ENCODE measurements at regions not wholly inside any gene's neighbourhood (a gene's known extent, or its start where the extent isn't known, plus 50 kb on each side); places are given as distances from the start of the nearest gene placed in this dataset.

DNA sequence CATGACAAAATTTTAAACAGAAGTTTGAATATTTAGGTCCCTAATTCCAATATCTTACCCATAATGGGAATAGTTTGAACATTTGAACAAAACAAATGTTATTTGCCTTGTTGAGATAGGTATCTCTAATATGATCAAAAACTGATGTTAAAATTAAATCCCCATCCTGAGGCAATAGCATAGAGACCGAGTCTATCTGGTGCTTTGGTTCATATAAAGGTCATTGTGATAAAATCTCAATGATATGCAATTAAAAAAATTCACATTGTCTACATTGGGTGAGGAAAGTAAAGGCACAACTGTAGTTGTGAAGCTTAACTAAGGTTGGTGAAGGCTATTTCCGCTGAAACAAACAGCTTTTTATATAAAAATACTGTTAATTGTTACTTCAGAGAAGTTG is 318.3 kb downstream of the CAAP1 start:
- no peak overlapping the region for H3K27ac Mint-ChIP-seq
- no peaks in the 10 kb centered on the region for H3K9me3 Mint-ChIP-seq
- no peaks in the 10 kb centered on the region for H3K27me3 Mint-ChIP-seq
- no peak for TF ChIP-seq CTCF (conservative IDR thresholded peaks at IDR 0.05)
- no peak overlapping the region for H3K4me3 Mint-ChIP-seq
- no peaks in the 10 kb centered on the region for H3K36me3 Mint-ChIP-seq
- H3K4me1 Mint-ChIP-seq (ENCODE audit: unreplicated experiment): no peaks in the 10 kb centered on the region
- DNase-seq (ENCODE audit: extremely low spot score, unreplicated experiment): no peak

GRCh38 chr9:26567976-26568375 is 324.6 kb downstream of the CAAP1 start:
- H3K4me1 Mint-ChIP-seq (ENCODE audit: unreplicated experiment): no peaks in the 10 kb centered on the region
- H3K36me3 Mint-ChIP-seq: no peaks in the 10 kb centered on the region
- H3K27ac Mint-ChIP-seq: no peak overlapping the region
- H3K4me3 Mint-ChIP-seq: no peak overlapping the region
- TF ChIP-seq CTCF (conservative IDR thresholded peaks at IDR 0.05): no peak
- H3K27me3 Mint-ChIP-seq: no peaks in the 10 kb centered on the region
- H3K9me3 Mint-ChIP-seq: no peaks in the 10 kb centered on the region
- DNase-seq (ENCODE audit: extremely low spot score, unreplicated experiment): no peak

DNA sequence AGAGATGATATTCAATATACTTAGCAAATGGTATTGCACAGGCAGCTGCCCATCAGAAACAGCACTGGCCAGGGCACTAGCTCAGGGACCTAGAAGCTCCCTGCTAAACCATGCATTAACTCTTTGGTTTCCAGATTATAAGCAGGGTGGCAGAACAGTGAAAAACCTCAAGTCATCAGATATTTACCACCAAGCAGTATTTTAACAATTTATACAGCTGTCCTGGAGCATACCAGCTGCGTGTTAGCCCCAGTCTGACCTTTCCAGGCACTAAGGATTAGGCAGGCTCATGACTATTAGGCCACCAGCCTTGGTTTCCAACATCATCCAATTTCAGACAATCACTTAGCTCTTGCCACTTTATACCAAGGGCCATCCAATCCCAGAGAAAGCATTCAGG is 326.5 kb downstream of the CAAP1 start:
- TF ChIP-seq CTCF (conservative IDR thresholded peaks at IDR 0.05): no peak
- no peak for DNase-seq (ENCODE audit: extremely low spot score, unreplicated experiment)
- H3K9me3 Mint-ChIP-seq: no peaks in the 10 kb centered on the region
- H3K27me3 Mint-ChIP-seq: no peaks in the 10 kb centered on the region
- H3K4me1 Mint-ChIP-seq (ENCODE audit: unreplicated experiment): no peaks in the 10 kb centered on the region
- H3K4me3 Mint-ChIP-seq: no peak overlapping the region
- no peaks in the 10 kb centered on the region for H3K36me3 Mint-ChIP-seq
- H3K27ac Mint-ChIP-seq: no peak overlapping the region

DNA sequence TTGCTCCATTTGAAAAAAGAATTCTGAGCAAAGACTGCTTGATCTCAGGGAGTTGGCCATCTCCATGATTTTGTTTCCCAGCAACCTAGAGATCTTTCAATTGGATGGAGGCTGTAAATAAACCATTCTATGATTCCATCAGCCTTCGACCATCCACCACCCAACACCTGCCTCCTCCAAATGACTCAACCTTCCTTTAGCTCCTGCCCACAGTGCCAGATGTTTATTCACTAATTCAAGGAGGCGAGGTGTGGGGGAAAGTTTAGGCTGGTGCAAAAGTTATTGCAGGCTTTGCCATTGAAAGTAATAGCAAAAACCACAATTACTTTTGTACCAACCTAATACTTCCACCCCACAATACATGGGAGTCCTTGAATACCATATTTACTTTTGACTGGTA is 327.5 kb downstream of the CAAP1 start:
- no peaks in the 10 kb centered on the region for H3K27me3 Mint-ChIP-seq

GRCh38 chr9:26562338-26562737 is 330.3 kb downstream of the CAAP1 start:
- Mint-ChIP-seq H3K36me3 (no peaks in the 10 kb centered on the region), H3K9me3 (no peaks in the 10 kb centered on the region), H3K27me3 (no peaks in the 10 kb centered on the region), H3K4me1 (ENCODE audit: unreplicated experiment) (no peaks in the 10 kb centered on the region), H3K4me3 (no peak overlapping the region), H3K27ac (no peak overlapping the region)
- no peak for TF ChIP-seq CTCF (conservative IDR thresholded peaks at IDR 0.05)
- DNase-seq (ENCODE audit: extremely low spot score, unreplicated experiment): no peak

More for the DNA sequence above, 327.5 kb downstream of the CAAP1 start:
- TF ChIP-seq CTCF (conservative IDR thresholded peaks at IDR 0.05): no peak
- H3K27ac Mint-ChIP-seq: no peak overlapping the region
- DNase-seq (ENCODE audit: extremely low spot score, unreplicated experiment): no peak
- H3K9me3 Mint-ChIP-seq: no peaks in the 10 kb centered on the region
- no peaks in the 10 kb centered on the region for H3K4me1 Mint-ChIP-seq (ENCODE audit: unreplicated experiment)
- H3K36me3 Mint-ChIP-seq: no peaks in the 10 kb centered on the region
- H3K4me3 Mint-ChIP-seq: no peak overlapping the region

- no peak for DNase-seq (ENCODE audit: extremely low spot score, unreplicated experiment)
- Mint-ChIP-seq H3K4me1 (ENCODE audit: unreplicated experiment) (no peaks in the 10 kb centered on the region), H3K9me3 (no peaks in the 10 kb centered on the region), H3K36me3 (no peaks in the 10 kb centered on the region), H3K27ac (no peak overlapping the region), H3K27me3 (no peaks in the 10 kb centered on the region), H3K4me3 (no peak overlapping the region)
- TF ChIP-seq CTCF (conservative IDR thresholded peaks at IDR 0.05): no peak
These were observed 330.7 kb downstream of the CAAP1 start for GRCh38 chr9:26561928-26562327.
